NCI-H524 (cell line): ENCODE measurements at regions not wholly inside any gene's neighbourhood (a gene's known extent, or its start where the extent isn't known, plus 50 kb on each side); places are given as distances from the start of the nearest gene placed in this dataset.

Experiments
- DNase-seq, 2 experiments: peaks; one replicate each; lab custom pipeline; 2025; lab: John Stamatoyannopoulos, UW

- no peak for DNase-seq
Measured at GRCh38 chr3:89042236-89042835, 65.1 kb upstream of the EPHA3 start.

- peak in 1 of 2 experiments; percentile 23 for DNase-seq
Measured at GRCh38 chr3:89043406-89043932, 64.0 kb upstream of the EPHA3 start.

- DNase-seq = no peak
Measured at GRCh38 chr3:89046661-89047060, 60.8 kb upstream of the EPHA3 start.

- DNase-seq = peak in 1 of 2 experiments; percentile 8
Measured at GRCh38 chr3:89049119-89049518, 58.3 kb upstream of the EPHA3 start.

- no peak for DNase-seq
Measured at GRCh38 chr3:89052386-89052785, 55.0 kb upstream of the EPHA3 start.

- no peak for DNase-seq
Measured at GRCh38 chr3:89057398-89057797, 50.0 kb upstream of the EPHA3 start.
